GM21515 (cell line): ENCODE measurements at regions not wholly inside any gene's neighbourhood (a gene's known extent, or its start where the extent isn't known, plus 50 kb on each side); places are given as distances from the start of the nearest gene placed in this dataset.
"Not testable (repeated sequence)": the region's sequence is repeated elsewhere in the genome, so short reads cannot be mapped to it uniquely, and the experiment has no call there.

Experiments
- ATAC-seq: cut with Tn5 transposase; IDR thresholded peaks from one replicate; pipeline ENCODE4 v1.9.1; 2021; ENCODE audit not compliant: unreplicated experiment

DNA sequence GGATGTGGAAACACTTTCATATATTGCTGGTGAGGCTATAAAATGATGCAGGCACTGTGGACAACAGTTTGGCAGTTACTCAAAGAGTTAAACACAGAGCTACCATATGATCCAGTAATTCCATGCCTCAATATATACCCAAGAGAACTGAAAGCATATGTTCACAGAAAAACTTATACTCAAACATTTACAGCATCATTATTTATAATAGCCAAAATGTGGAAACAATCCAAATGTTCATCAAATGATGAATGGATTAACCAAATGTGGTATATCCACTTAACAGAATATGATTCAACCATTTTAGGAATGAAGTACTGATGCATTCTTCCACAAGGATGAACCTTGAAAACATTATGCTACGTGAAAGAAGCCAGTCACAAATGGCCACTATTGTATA, 603.8 kb downstream of the IQCM start:
- ATAC-seq = no peak

DNA sequence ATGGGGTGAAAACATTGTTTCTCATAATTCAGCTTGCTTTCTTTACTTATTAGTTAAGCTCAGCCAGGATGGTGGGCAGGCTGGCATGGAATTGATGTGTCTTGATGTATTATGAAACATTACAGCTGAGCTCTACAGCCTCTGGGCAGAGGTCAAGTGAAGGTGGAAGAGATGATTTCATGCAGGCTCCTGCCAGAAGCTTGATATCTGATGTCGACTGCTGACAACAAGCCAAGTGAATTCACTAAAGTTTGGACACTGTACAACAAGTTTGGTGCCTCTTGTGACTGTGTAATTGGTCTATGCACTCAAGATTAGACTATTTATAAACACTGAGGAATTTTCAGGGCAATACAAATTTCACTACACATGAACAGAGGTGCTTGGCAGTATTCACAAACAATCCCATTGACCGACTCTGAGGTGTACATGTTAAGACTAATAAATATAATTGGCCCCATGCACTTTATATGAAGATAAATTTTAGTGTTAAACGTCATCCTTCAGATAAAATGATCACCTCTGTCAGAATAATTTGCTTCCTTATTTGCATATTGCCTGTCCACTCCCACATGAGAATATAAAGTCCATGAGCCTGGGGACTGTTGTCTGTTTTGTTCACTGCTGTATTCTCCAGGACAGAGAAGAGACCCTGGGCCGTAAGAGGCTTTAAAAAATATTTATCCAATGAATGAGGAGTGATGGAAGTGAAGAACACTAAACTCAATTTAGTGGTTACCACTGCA, 612.2 kb downstream of the IQCM start:
- ATAC-seq = no peak

DNA sequence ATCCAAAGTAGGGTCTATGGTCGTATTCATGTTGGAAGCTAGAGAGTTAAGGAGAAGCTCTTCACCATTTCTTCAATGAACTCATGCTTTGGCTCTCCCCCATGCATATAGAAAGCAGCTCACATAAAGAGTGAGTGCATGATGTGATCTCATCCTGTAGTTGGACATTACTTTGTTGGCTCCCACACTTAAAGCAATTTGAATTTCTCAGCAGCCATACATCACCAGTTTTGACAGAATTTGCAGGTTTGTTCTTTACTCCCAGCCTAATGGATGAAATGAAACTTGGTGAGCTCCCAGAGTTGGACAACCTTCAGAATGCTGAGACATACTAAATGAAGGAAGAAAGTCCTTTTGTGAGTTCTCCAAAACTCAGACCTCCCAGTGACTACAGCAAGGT, 613.5 kb downstream of the IQCM start:
- ATAC-seq = no peak

DNA sequence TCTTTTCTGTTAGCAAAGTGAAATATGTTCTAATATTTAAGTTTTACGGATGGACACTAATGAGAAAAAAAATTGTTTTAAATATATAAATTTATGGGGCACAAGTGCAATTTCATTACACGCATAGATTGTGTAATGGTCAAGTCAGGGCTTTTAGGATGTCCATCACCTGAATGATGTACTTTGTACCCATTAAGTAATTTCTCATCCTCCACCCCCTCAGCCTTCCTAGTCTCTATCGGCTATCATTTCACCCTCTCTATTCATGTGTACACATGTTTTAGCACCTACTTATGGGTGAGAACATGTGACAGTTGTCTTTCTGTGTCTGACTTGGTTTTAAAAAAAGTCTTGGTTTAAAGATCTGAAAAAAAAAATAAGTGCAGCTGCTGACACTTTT, 616.0 kb downstream of the IQCM start:
- no peak for ATAC-seq

DNA sequence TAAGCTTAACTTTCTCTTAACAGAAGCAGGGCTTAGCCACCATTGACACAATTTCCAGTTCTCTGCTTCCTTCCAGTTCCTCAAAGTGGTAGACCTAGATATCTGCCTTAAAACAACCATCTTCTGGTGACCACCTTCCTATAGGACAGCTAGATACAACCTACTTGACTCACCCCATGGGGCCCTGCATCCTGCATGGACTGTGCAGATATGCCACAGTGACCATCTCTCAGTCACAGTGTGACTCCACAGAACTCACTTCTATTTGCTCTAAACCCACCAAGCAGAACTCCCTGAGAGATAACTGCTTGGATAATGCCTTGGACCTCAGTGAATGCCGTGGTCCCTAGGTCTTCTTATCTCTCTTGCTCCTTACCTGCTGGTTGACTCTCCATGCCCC, 621.6 kb downstream of the IQCM start:
- ATAC-seq = no peak

DNA sequence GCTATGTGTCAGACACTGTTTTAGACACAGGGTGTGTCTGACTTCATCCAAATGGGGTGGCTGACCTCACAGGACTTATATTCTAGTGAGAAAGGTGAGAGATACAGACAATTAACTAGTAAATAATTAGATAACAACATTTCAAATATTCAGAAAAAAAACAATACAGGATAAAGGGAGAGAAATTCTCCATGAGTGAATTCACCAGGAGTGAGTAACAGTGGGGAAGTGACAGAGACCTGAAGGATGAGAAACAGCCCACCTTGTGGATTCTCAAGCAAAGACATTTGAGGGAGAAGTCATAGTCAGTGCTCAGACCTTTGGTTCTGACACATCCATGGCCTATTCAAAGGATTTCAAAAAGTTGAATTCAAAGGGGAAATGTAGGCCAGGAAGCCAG, 627.9 kb downstream of the IQCM start:
- no peak for ATAC-seq

DNA sequence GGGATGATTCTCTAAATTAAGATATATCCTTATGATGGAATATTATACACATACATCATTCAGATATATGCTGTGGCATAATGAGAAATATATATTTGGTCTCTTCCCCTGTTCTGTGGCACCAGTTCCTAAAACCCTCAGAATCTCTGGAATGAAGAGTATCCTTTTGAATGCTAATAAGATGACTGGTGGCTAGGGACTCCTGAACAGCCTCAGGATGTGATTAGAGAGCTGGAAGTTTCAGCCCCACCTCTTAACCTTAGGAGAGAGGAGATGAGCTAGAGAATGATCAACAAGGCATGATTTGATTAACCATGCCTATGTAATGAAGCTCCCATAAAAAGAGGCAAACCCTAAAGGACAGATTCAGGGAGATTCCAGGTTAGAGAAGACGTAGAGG, 632.0 kb downstream of the IQCM start:
- no peak for ATAC-seq

DNA sequence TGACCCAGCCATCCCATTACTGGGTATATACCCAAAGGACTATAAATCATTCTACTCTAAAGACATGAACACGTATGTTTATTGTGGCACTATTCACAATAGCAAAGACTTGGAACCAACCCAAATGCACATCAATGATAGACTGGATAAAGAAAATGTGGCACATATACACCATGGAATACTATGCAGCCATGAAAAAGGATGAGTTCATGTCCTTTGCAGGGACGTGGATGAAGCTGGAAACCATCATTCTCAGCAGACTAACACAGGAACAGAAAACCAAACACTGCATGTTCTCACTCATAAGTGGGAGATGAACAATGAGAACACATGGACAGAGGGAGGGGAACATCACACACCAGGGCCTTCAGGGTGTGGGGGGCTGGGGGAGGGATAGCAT, 634.2 kb downstream of the IQCM start:
- not testable (repeated sequence) for ATAC-seq

DNA sequence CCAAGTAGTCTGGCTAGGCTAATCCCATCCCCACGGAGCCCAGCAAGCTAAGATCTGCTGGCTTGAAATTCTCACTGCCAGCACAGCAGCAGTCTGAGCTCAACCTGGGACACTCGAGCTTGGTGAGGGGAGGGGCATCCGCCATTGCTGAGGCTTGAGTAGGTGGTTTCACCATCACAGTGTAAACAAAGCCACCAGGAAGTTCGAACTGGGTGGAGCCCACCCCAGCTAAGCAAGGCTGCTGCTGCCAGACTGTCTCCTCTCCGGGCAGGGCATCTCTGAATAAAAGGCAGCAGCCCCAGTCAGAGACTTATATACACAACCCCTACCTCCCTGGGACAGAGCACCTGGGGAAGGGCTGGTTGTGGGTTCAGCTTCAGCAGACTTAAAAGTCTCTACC, 639.6 kb downstream of the IQCM start:
- ATAC-seq = no peak

DNA sequence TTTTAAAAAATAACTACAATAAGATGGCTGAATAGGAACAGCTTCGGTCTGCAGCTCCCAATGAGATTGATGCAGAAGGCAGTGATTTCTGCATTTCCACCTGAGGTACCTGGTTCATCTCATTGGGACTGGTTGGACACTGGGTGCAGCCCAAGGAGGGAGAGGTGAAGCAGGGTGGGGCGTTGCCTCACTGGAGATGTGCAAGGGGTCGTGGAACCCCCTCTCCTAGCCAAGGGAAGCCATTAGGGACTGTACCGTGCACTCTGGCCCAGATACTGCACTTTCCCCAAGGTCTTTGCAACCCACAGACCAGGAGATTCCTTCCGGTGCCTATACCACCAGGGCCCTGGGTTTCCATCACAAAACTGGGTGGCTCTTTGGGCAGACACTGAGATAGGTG, 640.1 kb downstream of the IQCM start:
- ATAC-seq = no peak

DNA sequence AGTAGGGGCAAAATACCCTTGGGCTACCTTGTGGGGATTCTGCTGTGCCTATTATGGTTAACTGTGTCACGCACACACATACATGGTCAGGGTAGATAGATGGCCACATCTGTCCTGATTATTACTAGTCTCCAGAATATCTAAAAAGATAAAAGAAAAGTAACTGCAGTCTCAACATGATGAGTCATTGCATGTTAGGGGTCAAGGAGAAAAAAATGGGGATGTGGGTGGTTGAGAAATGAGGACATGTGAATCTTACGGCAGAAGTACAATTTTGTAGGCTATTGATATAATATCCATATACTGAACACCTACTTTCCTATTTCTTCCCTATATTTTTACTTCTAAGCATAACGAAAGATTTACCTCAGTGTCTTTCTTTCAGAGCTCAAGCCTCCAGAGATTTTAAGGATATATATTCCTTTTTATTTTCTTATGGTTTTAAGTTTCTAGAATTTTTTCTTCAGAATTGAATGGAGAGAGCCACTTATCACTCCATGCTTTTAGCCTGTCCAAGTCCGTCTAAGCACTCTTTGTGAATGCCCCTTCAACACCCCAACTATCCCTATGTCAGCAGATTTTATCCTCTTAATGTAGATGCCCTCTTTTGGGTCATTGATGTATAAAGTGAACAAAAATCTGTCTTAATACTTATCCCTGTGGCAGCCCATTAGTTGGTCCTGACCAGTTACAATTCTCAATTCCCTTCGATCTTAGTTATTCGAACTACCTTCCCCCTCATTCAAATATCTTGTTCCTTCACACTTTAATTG, 642.2 kb downstream of the IQCM start:
- no peak for ATAC-seq

DNA sequence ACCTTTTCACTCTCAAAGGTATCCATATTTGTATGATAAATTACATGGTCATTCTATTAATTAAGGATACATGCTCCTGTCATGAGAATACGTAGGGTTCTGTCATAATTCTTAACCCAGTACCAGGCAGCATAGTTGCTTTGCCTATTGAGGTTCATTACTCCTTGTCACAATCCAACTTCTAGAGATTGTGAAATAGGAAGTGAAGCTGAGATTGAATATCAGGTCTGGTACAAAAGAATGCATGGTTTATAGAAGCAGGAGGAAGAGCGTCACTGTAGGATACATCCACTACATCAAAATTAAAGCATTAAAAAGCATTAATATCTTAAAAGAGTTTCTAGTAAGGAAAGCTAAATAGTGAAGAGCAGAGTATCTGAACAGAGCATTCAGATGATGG, 647.0 kb downstream of the IQCM start:
- no peak for ATAC-seq

DNA sequence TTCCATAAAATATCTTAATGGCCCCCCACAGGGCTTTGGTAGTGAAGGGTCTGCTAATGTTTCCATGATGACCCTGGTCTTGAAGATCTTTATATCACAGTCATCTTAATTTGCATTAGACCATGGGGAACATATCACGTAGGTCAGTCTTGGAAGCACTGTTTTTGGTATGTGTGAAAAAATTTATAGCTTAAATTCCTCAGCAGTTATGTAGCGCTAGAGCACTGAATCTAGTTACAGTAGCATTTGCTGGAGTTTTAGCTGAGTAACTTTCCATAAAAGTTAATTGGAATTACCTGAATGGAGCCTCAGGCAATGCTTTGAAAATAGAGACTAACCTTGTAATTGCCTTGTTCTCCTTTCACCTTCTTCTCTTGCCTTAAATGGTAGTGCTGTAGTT, 648.8 kb downstream of the IQCM start:
- ATAC-seq = no peak

DNA sequence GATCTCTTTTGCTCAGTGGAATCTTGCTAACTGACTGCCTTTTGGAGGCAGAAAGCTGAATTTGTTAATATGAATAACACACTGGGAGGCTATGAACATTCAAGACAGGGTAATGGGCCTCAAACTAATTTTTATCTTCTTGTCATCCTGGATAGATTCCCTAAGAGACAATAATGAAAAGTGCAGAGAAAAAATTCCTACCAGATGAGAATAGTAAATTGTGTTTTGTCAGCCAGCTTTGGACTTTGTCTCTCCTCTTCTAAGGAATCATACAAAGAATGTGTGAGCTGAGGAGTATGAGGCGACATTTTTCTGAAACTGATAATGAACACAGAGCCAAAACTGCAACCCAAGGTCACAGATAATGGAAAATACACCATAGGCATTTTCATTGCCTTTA, 649.3 kb downstream of the IQCM start:
- no peak for ATAC-seq

DNA sequence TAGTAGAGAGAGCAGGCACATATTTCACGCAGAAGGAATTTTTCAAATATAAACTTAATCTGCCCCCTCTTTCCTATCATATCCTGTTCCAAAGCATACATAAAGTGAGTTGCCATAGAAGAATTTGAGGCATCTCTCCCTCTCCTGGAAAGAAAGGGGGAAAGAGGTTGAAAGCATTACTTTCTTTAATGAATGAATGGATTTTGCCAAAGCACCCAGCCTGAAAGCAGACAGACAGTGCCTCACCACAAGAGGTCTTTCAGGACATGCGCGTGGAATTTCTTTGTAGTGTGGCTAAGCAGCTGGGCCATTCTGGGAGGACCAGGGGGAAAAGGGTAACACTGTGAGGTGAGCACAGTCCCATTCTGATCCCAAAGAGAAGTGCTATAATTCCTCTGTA, 651.4 kb downstream of the IQCM start:
- no peak for ATAC-seq

DNA sequence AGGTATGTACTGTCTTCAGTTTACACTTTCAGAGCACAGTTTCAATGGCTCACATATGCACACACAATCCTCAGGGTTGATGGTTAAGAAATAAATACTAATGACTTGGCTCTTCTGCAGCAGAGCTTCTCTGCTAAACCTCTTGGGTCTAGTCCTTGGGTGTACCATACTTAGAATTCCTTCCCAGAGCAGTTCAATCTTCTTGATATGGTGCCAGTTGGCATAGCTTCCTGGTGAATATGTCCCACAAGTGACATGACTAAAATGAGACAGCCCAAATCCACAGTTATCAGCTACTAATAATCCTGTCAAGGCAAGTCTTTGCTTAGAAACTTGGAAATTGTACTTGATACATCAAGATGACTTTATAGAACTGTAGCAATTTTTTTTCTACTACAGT, 654.4 kb downstream of the IQCM start:
- ATAC-seq = no peak

DNA sequence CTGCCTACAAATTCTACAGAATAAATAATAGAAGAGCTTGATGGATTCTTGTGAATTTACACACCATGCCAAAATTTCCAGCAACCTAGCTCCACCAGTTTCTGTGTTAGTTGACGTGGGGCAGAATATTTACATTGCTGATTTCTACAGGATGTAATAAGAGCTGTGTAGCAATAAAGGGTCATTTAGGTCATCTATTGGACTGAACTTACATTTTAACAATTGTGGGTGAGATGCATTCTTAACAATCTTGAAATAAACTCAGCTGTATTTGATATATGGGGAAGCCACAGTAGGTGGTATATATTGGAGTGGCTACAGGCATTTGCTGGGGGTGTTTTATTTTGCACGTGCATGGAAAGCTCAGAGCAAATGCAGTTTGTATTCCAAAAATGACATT, 655.3 kb downstream of the IQCM start:
- ATAC-seq = no peak

DNA sequence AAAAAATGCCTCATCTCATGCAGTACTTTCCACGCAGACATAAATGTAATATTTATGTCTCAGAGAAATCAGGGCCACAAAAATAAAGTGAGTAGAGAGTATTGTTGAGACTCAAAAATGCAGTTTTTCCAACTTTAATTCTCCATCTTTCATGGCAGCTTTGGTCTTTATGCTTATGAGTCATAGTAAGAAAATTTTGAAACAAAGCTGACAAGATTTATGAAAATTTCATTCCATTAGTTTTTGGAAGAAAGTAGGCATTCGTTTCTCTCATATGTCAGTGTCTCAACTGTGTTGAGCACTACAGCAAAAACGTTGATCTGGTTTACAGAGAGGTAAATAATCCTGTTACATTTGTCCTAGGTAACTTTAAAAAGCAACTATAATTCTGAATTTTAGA, 656.8 kb downstream of the IQCM start:
- no peak for ATAC-seq

DNA sequence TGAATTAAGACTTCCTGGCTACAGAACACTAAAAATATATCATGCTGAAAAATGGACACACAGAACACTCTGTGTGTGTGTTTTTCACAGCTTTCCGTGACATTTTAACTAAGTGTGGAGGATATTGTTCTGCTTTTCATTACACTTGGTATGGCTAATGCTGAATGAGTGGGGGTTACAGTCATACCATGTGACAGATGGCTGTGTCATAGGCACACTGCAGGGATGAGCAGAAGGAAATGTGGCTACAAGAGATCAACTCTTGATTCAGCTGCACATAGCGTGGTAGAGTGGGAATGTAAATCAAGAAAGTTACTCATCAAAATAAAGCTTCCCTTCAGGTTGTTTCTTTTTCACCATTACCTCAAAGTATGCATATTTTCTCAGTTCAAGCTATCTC, 669.8 kb downstream of the IQCM start:
- ATAC-seq = no peak

DNA sequence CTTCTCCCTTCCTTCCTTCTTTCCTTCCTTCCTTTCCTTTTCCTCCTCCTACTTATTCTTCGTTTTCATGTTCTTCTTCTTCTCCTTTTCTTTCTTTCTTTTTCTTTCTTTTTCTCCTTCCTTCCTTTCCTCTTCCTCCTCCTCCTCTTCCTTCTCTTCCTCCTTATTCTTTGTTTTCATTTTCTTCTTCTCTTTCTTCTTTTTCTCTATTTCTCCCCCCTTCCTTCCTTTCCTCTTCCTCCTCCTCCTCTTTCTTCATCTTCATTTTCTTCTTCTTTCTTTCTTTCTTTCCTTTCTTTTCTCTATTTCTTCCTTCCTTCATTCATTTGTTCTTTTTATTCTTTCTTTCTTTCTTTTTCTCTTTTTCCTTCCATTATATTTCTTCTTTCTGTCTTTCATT, 671.6 kb downstream of the IQCM start:
- ATAC-seq = no peak

DNA sequence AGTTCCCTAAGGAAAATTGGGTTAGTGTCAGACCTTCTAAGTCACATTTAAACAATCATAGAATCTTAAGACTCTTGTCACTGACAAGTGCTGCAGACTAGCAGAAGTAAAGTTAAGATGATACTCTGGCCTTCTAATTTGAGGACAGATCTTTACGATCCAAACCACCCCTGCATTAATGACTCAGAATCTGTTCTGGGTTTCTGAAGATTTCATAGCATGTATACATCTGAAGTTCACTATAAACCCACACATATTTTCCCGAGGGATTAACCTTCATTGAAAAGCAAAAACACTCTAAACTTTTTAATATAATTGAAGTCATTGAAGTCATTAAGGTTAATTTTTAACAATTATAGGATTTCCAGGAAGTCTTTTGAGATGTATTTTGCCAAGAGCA, 674.3 kb downstream of the IQCM start:
- ATAC-seq = no peak

DNA sequence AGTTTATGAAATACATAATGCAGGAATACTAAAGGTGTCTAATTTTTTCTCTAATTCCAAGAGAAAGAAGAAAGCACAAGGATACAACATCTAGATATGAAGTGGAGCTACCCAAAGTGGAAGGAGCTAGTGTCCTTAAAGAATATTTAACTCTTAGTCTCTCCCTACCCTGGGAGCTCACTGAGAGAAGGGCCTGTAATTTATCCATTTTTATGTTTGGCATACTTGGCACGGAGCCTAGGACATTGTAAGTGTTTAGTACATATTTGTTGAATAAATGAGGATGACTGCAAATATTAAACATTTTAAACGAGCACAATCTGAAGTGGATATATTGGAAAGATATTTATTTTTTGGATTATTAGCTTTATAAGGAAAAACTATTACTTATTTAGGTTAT, 674.8 kb downstream of the IQCM start:
- no peak for ATAC-seq
